ENCODE measurements at regions not wholly inside any gene's neighbourhood (a gene's known extent, or its start where the extent isn't known, plus 50 kb on each side); places are given as distances from the start of the nearest gene placed in this dataset.

DNA sequence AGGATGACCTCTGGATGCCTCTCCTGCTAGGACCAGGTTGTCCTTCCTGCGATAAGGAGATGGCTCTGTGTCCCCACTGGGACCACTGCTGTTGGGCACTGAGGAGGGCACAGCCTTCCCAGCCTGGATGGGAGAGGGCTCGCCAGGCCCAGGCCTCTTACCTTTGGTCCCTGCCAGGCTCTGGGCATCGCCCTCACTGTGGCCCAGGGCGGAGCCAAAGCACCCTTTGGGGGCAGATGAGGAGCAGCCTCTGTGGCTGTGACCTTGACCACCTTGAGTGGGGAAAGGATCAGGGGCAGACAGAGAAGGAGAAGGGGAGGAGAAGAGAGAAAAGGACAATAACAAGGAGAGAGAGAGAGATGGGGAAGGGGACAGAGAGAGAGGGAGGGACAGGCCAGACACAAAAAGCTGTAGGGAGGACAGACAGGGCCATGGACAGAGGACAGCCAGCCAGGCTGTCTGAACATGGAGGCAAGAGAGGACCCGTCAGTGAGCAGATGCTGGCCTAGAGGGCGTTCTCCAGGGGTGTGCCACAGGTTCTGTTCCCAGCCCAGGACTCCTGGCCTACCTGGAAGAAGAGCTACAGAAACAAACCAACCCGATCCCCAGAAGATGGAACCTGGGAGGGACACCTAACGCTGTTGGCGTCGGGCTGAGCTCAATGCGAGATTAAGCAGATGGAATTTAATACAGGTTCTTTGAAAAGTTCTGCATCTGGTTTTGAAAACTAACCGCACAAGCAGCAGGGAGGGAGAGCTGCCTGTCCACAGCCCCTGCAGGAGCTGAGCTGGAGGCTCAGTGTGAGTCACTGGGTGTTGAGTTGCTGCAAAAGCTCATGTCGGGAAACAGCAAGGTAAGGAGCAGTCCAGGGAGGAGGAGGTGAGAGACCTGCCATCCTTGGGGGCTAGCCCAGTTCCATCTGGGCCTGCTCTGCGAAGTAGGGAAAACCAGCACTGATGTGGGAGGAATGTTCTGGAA lies 262.1 kb downstream of the PTPRU start:
- TF ChIP-seq, protein P1, sequence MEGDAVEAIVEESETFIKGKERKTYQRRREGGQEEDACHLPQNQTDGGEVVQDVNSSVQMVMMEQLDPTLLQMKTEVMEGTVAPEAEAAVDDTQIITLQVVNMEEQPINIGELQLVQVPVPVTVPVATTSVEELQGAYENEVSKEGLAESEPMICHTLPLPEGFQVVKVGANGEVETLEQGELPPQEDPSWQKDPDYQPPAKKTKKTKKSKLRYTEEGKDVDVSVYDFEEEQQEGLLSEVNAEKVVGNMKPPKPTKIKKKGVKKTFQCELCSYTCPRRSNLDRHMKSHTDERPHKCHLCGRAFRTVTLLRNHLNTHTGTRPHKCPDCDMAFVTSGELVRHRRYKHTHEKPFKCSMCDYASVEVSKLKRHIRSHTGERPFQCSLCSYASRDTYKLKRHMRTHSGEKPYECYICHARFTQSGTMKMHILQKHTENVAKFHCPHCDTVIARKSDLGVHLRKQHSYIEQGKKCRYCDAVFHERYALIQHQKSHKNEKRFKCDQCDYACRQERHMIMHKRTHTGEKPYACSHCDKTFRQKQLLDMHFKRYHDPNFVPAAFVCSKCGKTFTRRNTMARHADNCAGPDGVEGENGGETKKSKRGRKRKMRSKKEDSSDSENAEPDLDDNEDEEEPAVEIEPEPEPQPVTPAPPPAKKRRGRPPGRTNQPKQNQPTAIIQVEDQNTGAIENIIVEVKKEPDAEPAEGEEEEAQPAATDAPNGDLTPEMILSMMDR (IDR thresholded peaks at IDR 0.05; ENCODE audit: low read depth, low read length, poor library complexity, severe bottlenecking): no peak
- no peak for TF ChIP-seq EZH2phosphoT487 (IDR thresholded peaks at IDR 0.05; ENCODE audit: borderline replicate concordance, low read length)
